ENCODE measurements at regions not wholly inside any gene's neighbourhood (a gene's known extent, or its start where the extent isn't known, plus 50 kb on each side); places are given as distances from the start of the nearest gene placed in this dataset.

DNA sequence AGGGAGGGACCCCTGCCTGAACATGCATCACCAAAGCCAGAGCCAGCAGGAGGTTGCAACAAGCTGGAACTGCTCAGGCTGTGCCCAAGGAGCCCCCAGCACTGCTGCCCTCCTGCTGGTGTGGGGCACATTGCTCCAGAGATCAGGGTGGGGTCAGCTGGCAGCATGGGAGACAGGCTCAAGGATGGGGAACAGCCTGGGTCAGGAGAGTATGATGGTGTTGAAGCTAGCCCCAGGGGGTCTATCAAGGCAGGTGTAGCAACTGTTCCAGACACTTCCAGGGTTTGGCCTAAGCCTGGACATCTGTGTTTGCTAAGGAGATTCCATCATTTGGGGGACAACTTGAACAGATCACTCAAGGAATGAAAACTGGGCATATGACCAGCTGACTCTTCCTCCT, 133.1 kb downstream of the ATPSCKMT start:
- TF ChIP-seq, protein P1, sequence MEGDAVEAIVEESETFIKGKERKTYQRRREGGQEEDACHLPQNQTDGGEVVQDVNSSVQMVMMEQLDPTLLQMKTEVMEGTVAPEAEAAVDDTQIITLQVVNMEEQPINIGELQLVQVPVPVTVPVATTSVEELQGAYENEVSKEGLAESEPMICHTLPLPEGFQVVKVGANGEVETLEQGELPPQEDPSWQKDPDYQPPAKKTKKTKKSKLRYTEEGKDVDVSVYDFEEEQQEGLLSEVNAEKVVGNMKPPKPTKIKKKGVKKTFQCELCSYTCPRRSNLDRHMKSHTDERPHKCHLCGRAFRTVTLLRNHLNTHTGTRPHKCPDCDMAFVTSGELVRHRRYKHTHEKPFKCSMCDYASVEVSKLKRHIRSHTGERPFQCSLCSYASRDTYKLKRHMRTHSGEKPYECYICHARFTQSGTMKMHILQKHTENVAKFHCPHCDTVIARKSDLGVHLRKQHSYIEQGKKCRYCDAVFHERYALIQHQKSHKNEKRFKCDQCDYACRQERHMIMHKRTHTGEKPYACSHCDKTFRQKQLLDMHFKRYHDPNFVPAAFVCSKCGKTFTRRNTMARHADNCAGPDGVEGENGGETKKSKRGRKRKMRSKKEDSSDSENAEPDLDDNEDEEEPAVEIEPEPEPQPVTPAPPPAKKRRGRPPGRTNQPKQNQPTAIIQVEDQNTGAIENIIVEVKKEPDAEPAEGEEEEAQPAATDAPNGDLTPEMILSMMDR (IDR thresholded peaks at IDR 0.05; ENCODE audit: low read length): no peak
- no peak for TF ChIP-seq EZH2 (IDR thresholded peaks at IDR 0.05; ENCODE audit: borderline replicate concordance, low read length)
